Kidney tubule cell (primary cell): ENCODE measurements at regions not wholly inside any gene's neighbourhood (a gene's known extent, or its start where the extent isn't known, plus 50 kb on each side); places are given as distances from the start of the nearest gene placed in this dataset.
"Not testable (repeated sequence)": the region's sequence is repeated elsewhere in the genome, so short reads cannot be mapped to it uniquely, and the experiment has no call there.

Experiments
- DNase-seq: peaks from one replicate; pipeline ENCODE4 v3.0.0-alpha.2; 2018; ENCODE audit warnings: low spot score

GRCh38 chr1:234817313-234818039, 207.5 kb upstream of the IRF2BP2 start:
- peak; percentile 98 for DNase-seq

GRCh38 chr1:234816864-234817263, 206.9 kb upstream of the IRF2BP2 start:
- DNase-seq: peak; percentile 59

GRCh38 chr1:234816186-234816851, 206.3 kb upstream of the IRF2BP2 start:
- peak; percentile 15 for DNase-seq

- peak; percentile 23 for DNase-seq
Observed at GRCh38 chr1:234815295-234815815, 205.4 kb upstream of the IRF2BP2 start.

GRCh38 chr1:234814235-234814634, 204.3 kb upstream of the IRF2BP2 start:
- not testable (repeated sequence) for DNase-seq

- DNase-seq: peak; percentile 97
Observed at GRCh38 chr1:234811824-234812223, 201.8 kb upstream of the IRF2BP2 start.

- not testable (repeated sequence) for DNase-seq
Observed at GRCh38 chr1:234810726-234811125, 200.7 kb upstream of the IRF2BP2 start.

- peak; percentile 13 for DNase-seq
Observed at GRCh38 chr1:234809854-234810245, 199.9 kb upstream of the IRF2BP2 start.

- peak; percentile 94 for DNase-seq
Observed at GRCh38 chr1:234808943-234809853, 199.2 kb upstream of the IRF2BP2 start.

GRCh38 chr1:234808459-234808858, 198.5 kb upstream of the IRF2BP2 start:
- not testable (repeated sequence) for DNase-seq

GRCh38 chr1:234807705-234808104, 197.7 kb upstream of the IRF2BP2 start:
- DNase-seq: not testable (repeated sequence)

GRCh38 chr1:234802586-234802985, 192.6 kb upstream of the IRF2BP2 start:
- DNase-seq: not testable (repeated sequence)

- DNase-seq: peak; percentile 7
Observed at GRCh38 chr1:234801636-234802035, 191.7 kb upstream of the IRF2BP2 start.

GRCh38 chr1:234801147-234801546, 191.2 kb upstream of the IRF2BP2 start:
- not testable (repeated sequence) for DNase-seq

GRCh38 chr1:234800563-234800962, 190.6 kb upstream of the IRF2BP2 start:
- not testable (repeated sequence) for DNase-seq

- DNase-seq: not testable (repeated sequence)
Observed at GRCh38 chr1:234799021-234799689, 189.2 kb upstream of the IRF2BP2 start.

- DNase-seq: not testable (repeated sequence)
Observed at GRCh38 chr1:234797216-234797615, 187.2 kb upstream of the IRF2BP2 start.

- not testable (repeated sequence) for DNase-seq
Observed at GRCh38 chr1:234796438-234796792, 186.4 kb upstream of the IRF2BP2 start.

- DNase-seq: not testable (repeated sequence)
Observed at GRCh38 chr1:234795711-234796437, 185.9 kb upstream of the IRF2BP2 start.

- not testable (repeated sequence) for DNase-seq
Observed at GRCh38 chr1:234795007-234795406, 185.0 kb upstream of the IRF2BP2 start.

- not testable (repeated sequence) for DNase-seq
Observed at GRCh38 chr1:234794452-234794851, 184.5 kb upstream of the IRF2BP2 start.
